Karpas-422 (cell line): ENCODE measurements at regions not wholly inside any gene's neighbourhood (a gene's known extent, or its start where the extent isn't known, plus 50 kb on each side); places are given as distances from the start of the nearest gene placed in this dataset.

Experiments
- DNase-seq: peaks from one replicate; pipeline ENCODE4 v3.0.0-alpha.2; 2015
- H2AFZ ChIP-seq: fragments of 200-600 bp; sonication (generic); 2 replicates; pipeline ENCODE4 v1.6.1; 2014; ENCODE audit warnings: antibody characterized with exemption, low read length, mixed read lengths
- H3K27ac ChIP-seq: fragments of 200-600 bp; sonication (generic); 2 replicates; pipeline ENCODE4 v1.5.1; 2014; ENCODE audit warnings: mild to moderate bottlenecking, low read length, moderate library complexity
- H3K27me3 ChIP-seq: fragments of 200-600 bp; sonication (generic); 2 replicates; pipeline ENCODE4 v1.6.1; 2014; ENCODE audit warnings: low read length, mixed read lengths
- H3K36me3 ChIP-seq: fragments of 200-600 bp; sonication (generic); 2 replicates; pipeline ENCODE4 v1.6.1; 2014; ENCODE audit warnings: low read length, mixed read lengths; ENCODE audit not compliant: insufficient read depth
- H3K4me1 ChIP-seq: fragments of 200-600 bp; sonication (generic); 2 replicates; pipeline ENCODE4 v1.6.1; 2014; ENCODE audit warnings: mild to moderate bottlenecking, low read length, mixed read lengths
- H3K4me2 ChIP-seq: fragments of 200-600 bp; sonication (generic); 2 replicates; pipeline ENCODE4 v1.6.1; 2014; ENCODE audit warnings: low read length, low read depth, mild to moderate bottlenecking; ENCODE audit not compliant: poor library complexity, severe bottlenecking
- H3K4me3 ChIP-seq: fragments of 200-600 bp; sonication (generic); 2 replicates; pipeline ENCODE4 v1.5.1; 2014; ENCODE audit warnings: mild to moderate bottlenecking, antibody characterized with exemption, low read length, mixed read lengths
- H3K79me2 ChIP-seq: fragments of 200-600 bp; sonication (generic); 2 replicates; pipeline ENCODE4 v1.6.1; 2014; ENCODE audit warnings: mild to moderate bottlenecking, low read length, mixed read lengths
- H3K9ac ChIP-seq: fragments of 200-600 bp; sonication (generic); 2 replicates; pipeline ENCODE4 v1.6.0; 2014; ENCODE audit warnings: low read length
- H3K9me2 ChIP-seq: fragments of 200-600 bp; sonication (generic), shearing (Covaris generic); replicated peaks from 2 replicates; pipeline ENCODE4 v1.6.0; 2014; ENCODE audit warnings: mild to moderate bottlenecking, low read length, moderate library complexity; ENCODE audit not compliant: insufficient read depth
- H3K9me3 ChIP-seq: fragments of 300-700, 200-600 bp; sonication (generic); 2 replicates; pipeline ENCODE4 v1.6.1; 2014; ENCODE audit warnings: low read length, mixed read lengths
- H4K20me1 ChIP-seq: fragments of 200-600 bp; sonication (generic); 2 replicates; pipeline ENCODE4 v1.6.1; 2014; ENCODE audit warnings: mild to moderate bottlenecking, antibody characterized with exemption, low read length, low read depth; ENCODE audit not compliant: insufficient read depth

DNA sequence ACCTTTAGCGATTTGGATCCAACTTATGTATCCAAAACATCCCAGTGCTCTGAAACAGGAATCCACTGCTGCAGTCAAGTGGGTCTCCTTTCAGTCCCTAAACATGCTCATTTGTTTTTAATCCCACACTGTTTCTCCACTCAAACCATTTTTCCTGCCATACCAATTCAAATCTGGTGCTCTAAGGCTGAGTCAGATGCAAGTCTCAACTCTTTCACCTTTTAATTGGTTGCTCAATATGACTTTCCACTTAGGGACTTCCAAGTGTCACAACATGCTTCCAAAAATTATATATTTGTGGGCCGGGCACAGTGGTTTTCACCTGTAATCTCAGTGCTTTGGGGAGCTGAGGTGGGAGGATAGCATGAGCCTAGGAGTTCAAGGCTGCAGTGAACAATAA is 113.4 kb upstream of the TANK start:
- Histone ChIP-seq H3K27ac (no peak overlapping the region), H4K20me1 (no peaks in the 10 kb centered on the region), H3K4me2 (no peak overlapping the region), H3K9me2 (no peaks in the 10 kb centered on the region; the same call in 1 of the 2 replicates), H3K4me3 (no peak overlapping the region), H3K9me3 (no peaks in the 10 kb centered on the region), H3K27me3 (no peaks in the 10 kb centered on the region), H3K9ac (no peak overlapping the region), H3K4me1 (peaks cover 6% of the 10 kb centered on the region), H3K36me3 (no peaks in the 10 kb centered on the region), H3K79me2 (no peaks in the 10 kb centered on the region), H2AFZ (no peak overlapping the region)
- DNase-seq: no peak

DNA sequence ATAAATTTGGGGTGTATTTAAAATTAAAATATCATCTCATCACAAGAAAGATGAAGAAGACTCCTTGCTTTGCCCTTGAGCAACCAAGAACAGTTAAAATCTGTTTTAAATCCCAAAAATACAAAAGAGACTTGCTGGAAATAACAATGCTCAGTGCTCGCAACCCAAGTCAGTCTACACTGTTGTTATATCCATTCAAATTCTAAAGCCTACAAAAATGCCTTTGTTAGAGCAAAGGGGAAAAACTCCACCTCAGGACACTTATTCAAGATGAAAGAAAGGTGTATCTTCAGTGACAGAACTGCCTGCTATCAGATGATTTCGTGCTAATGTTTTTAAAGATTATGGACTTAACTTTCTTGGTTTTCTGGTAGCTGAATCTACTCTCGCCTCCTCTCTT is 111.9 kb upstream of the TANK start:
- no peak overlapping the region for H3K27ac ChIP-seq
- no peaks in the 10 kb centered on the region; the same call in 1 of the 2 replicates for H3K9me2 ChIP-seq
- no peaks in the 10 kb centered on the region for H3K9me3 ChIP-seq
- DNase-seq: no peak
- H3K4me3 ChIP-seq: no peak overlapping the region
- H4K20me1 ChIP-seq: no peaks in the 10 kb centered on the region
- H3K79me2 ChIP-seq: no peaks in the 10 kb centered on the region
- no peaks in the 10 kb centered on the region for H3K27me3 ChIP-seq
- H3K4me1 ChIP-seq: no peaks in the 10 kb centered on the region
- no peaks in the 10 kb centered on the region for H3K36me3 ChIP-seq
- H3K4me2 ChIP-seq: no peak overlapping the region
- H2AFZ ChIP-seq: no peak overlapping the region
- no peak overlapping the region for H3K9ac ChIP-seq

DNA sequence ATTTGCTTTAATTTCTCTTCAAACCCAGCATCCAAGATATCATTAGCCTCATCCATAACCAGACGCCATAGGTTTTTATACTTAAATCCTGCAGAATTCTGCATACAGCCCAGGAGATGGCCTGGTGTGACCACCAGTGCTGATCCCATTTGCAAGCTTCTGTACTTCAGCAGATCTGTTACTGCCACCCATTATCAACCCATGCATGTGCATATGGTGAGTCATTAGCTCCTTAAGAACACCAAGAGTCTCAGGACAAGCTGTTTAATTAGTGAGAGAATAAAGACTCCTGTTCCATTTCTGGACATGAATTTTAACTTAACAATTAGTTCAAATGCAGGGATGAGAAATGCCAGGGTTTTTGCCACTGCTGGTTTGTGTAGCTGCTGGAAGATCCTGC is 110.7 kb upstream of the TANK start:
- Histone ChIP-seq H4K20me1 (no peaks in the 10 kb centered on the region), H3K9ac (no peak overlapping the region), H3K36me3 (no peaks in the 10 kb centered on the region), H3K4me2 (no peak overlapping the region), H3K9me3 (no peaks in the 10 kb centered on the region), H3K79me2 (no peaks in the 10 kb centered on the region), H2AFZ (no peak overlapping the region), H3K4me3 (no peak overlapping the region), H3K4me1 (no peaks in the 10 kb centered on the region), H3K27ac (no peak overlapping the region), H3K9me2 (no peaks in the 10 kb centered on the region; the same call in 1 of the 2 replicates), H3K27me3 (no peaks in the 10 kb centered on the region)
- no peak for DNase-seq

DNA sequence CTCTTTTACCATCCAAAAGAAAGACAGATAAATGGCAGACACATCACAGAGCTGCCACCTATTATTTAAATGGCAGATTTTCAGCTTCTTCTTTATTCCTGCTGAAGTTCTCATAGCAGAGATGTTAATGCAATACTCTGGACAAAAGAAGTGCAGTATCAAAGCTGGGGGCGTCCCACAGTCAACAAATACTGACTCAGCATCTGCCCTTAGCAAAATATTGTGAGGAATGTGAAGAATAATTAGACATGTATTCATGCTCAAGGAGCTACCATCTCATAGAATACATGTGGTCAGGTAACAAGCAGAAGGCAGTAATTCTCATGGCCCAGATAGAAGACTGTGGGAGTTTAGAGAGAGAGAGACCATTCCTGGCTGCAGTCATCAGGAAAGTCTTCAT is 108.0 kb upstream of the TANK start:
- Histone ChIP-seq H3K9ac (no peak overlapping the region), H4K20me1 (no peaks in the 10 kb centered on the region), H3K27ac (no peak overlapping the region), H3K9me3 (no peaks in the 10 kb centered on the region; the same call in 1 of the 2 replicates), H3K27me3 (no peaks in the 10 kb centered on the region), H3K4me1 (no peaks in the 10 kb centered on the region; the same call in 1 of the 2 replicates), H3K9me2 (no peaks in the 10 kb centered on the region; the same call in 1 of the 2 replicates), H3K4me3 (no peak overlapping the region), H3K4me2 (no peak overlapping the region), H3K36me3 (no peaks in the 10 kb centered on the region), H2AFZ (no peak overlapping the region), H3K79me2 (no peaks in the 10 kb centered on the region)
- DNase-seq: no peak

DNA sequence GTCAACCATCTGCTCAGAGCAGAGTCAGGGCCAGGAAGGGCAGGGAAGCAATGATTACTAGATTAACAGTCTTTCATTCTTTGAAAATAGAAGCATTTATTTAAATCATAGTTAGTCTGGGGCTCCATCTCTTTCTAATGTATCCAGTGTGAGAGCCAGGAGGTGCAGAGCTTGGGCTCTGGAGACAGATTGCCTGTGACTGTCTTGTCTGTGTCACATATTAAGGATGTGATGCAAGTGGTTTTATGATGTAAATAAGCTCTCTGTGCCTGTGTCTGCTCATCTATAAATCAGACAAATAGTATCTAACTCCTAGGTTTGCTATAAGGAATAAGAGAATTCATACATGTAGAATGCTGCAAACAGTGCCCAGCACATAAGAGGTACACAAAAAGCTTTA is 104.9 kb upstream of the TANK start:
- Histone ChIP-seq H3K9ac (no peak overlapping the region), H3K27me3 (no peaks in the 10 kb centered on the region), H3K36me3 (no peaks in the 10 kb centered on the region), H4K20me1 (no peaks in the 10 kb centered on the region), H3K9me2 (no peaks in the 10 kb centered on the region; the same call in 1 of the 2 replicates), H3K79me2 (no peaks in the 10 kb centered on the region), H3K4me2 (no peak overlapping the region), H3K4me3 (no peak overlapping the region), H3K27ac (no peak overlapping the region), H2AFZ (no peak overlapping the region), H3K4me1 (no peaks in the 10 kb centered on the region; the same call in 1 of the 2 replicates), H3K9me3 (no peaks in the 10 kb centered on the region; the same call in 1 of the 2 replicates)
- no peak for DNase-seq

DNA sequence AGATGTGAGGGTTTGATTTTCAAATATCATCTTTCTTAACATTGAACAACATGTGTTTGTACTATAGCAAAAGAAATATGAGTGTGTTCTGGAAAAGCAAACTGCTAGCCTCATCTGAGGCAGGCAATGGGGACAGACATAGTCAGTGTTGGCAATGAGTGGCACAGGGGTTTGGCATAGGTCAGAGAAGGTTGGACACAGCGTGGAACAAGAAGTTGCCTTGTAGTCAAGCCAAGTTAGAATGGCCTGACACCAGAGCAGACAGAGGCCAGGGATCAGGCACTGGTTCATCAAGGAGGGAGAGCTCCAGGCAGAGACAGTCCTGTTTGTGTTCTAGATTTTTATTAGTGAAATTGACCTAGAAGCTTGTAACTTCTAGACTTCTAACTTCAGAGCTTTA is 100.8 kb upstream of the TANK start:
- H3K9ac ChIP-seq: no peak overlapping the region
- DNase-seq: no peak
- no peaks in the 10 kb centered on the region for H3K9me2 ChIP-seq
- H4K20me1 ChIP-seq: no peaks in the 10 kb centered on the region
- no peaks in the 10 kb centered on the region; the same call in 1 of the 2 replicates for H3K9me3 ChIP-seq
- no peak overlapping the region for H3K27ac ChIP-seq
- no peaks in the 10 kb centered on the region for H3K27me3 ChIP-seq
- no peak overlapping the region for H2AFZ ChIP-seq
- H3K4me2 ChIP-seq: no peak overlapping the region
- H3K4me1 ChIP-seq: peaks cover 18% of the 10 kb centered on the region
- no peak overlapping the region for H3K4me3 ChIP-seq
- no peaks in the 10 kb centered on the region for H3K79me2 ChIP-seq
- no peaks in the 10 kb centered on the region for H3K36me3 ChIP-seq

DNA sequence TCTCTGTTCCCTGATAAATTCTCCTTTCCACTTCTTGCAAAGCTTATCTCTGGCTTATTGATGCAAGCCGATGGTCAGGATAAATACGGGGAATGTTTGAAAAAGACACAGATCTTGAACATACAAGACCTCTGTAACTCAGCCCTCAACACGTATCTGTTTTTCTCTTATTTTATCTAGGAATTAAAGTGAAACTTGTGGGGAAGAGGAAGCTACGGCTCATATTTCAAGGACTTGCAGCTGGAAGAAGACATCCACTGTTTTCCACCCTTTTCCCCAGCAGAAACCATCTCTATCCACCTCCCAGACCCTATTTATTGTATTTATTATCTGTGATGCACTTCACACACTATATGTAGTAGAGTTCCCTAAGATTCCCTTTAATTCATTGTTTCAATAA is 98.4 kb upstream of the TANK start:
- Histone ChIP-seq H4K20me1 (no peaks in the 10 kb centered on the region), H3K27me3 (no peaks in the 10 kb centered on the region), H3K4me2 (no peak overlapping the region), H3K9ac (no peak overlapping the region), H3K4me1 (peaks cover 18% of the 10 kb centered on the region), H3K9me3 (no peaks in the 10 kb centered on the region), H3K9me2 (no peaks in the 10 kb centered on the region), H3K79me2 (no peaks in the 10 kb centered on the region), H3K27ac (no peak overlapping the region), H3K4me3 (no peak overlapping the region), H3K36me3 (no peaks in the 10 kb centered on the region), H2AFZ (no peak overlapping the region)
- no peak for DNase-seq

DNA sequence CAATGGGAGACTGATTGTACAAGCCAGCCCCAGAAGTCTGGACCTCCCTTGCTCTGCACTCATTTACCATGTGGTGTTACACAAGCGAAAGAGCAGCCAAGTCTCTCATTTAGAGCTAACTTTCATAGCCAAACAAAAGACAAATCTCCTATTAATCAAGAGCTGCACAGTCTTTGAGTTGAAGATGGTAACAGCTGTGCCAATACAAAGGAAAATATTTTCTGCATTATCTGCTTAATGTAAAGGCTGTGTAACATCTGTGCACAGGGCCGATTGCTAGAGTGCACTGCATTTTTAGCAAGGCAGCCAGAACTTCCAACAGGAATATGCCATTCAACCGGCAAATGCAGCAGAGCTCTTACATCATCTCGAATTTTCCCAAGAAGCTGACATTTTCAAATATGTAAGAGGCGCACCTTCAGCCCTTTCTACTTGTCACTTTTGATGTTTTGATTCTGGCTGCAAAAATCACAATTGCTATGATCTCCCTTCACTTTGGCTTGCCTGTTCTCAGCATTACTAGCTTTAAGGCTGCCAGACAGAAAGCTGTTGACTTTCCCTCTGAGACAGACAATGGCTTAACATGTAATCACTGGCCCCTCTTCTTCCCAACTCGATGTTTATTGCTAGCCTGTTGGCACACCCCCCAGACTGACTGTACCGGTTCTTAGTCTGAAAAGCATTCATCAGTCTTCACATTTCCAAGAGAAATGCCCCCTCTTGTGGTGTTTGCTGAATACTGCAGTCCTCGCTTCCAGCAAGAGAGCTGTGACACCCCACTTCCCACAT is 96.9 kb upstream of the TANK start:
- Histone ChIP-seq H4K20me1 (no peaks in the 10 kb centered on the region), H3K4me3 (no peak overlapping the region), H3K27ac (peak overlapping the region; percentile 40; the same call in 1 of the 2 replicates), H3K27me3 (no peaks in the 10 kb centered on the region), H3K9ac (peak overlapping the region; percentile 11), H3K4me1 (peaks cover 26% of the 10 kb centered on the region), H2AFZ (peak overlapping the region; percentile 64), H3K4me2 (peak overlapping the region; percentile 39), H3K36me3 (no peaks in the 10 kb centered on the region), H3K79me2 (no peaks in the 10 kb centered on the region), H3K9me2 (no peaks in the 10 kb centered on the region), H3K9me3 (no peaks in the 10 kb centered on the region)
- DNase-seq: peak; percentile 92
